Right lobe of liver (tissue), 6 donors: ENCODE measurements at regions not wholly inside any gene's neighbourhood (a gene's known extent, or its start where the extent isn't known, plus 50 kb on each side); places are given as distances from the start of the nearest gene placed in this dataset.

Experiments used
- ATAC-seq, 4 donors: fragments of 200-7000 bp; cut with Tn5 transposase; one replicate each; pipeline ENCODE4 v1.9.1; 2020; ENCODE audit warnings: mild to moderate bottlenecking in 4 of 4, moderate library complexity in 4 of 4
- DNase-seq, 3 donors: peaks; one replicate each; pipeline ENCODE4 v3.0.0-alpha.2; 2020
- H3K27ac ChIP-seq, 3 donors: fragments of 200-600 bp; one replicate each; pipeline ENCODE4 v1.8.0; 2022
- H3K27me3 ChIP-seq, 2 donors: fragments of 200-600 bp; one replicate each; pipeline ENCODE4 v1.8.0; 2022
- H3K36me3 ChIP-seq, 4 donors: fragments of 200-600 bp; sonication (generic) in 1 of 4; one replicate each; pipeline versions ENCODE4 v1.5.1 to v1.8.0; 2017 to 2022; ENCODE audit warnings: control low read depth in 1 of 4
- H3K4me1 ChIP-seq, 4 donors: fragments of 200-600 bp; sonication (generic) in 1 of 4; one replicate each; pipeline versions ENCODE4 v1.5.1 to v1.8.0; 2017 to 2022; ENCODE audit warnings: control low read depth in 1 of 4
- H3K4me3 ChIP-seq, 3 donors: fragments of 200-600 bp; one replicate each; pipeline ENCODE4 v1.8.0; 2022
- H3K9me3 ChIP-seq, 4 donors: fragments of 200-600 bp; sonication (generic) in 1 of 4; one replicate each; pipeline versions ENCODE4 v1.5.1 to v1.8.0; 2017 to 2022; ENCODE audit warnings: control low read depth in 1 of 4
- CTCF ChIP-seq, 4 donors: fragments of 200-600 bp in 3 of 4; fragments of 450-650 bp in 1 of 4; IDR thresholded peaks; one replicate each; pipeline versions ENCODE4 v1.5.1 to v1.8.0; 2016 to 2022; ENCODE audit warnings: antibody characterized with exemption in 4 of 4, mild to moderate bottlenecking in 2 of 4
- POLR2A ChIP-seq: fragments of 450-650 bp; IDR thresholded peaks from one replicate; pipeline ENCODE4 v1.6.1; 2017; ENCODE audit warnings: antibody characterized with exemption, mild to moderate bottlenecking
- WGBS: methylation state at CpG from one replicate; pipeline ENCODE4 v1.1.6; 2018; ENCODE audit warnings: low coverage, low lambda C conversion rate; ENCODE audit not compliant: insufficient coverage; ENCODE audit errors: missing lambda C conversion rate; 5-methylcytosine and 5-hydroxymethylcytosine counted together
- intact Hi-C, 2 donors: fragments of 100-400 bp; cut with DNase I; formaldehyde crosslinking; loops; one replicate each; pipeline versions ENCODE4 v1.11.2 to v1.14.1; 2022
- donor health status: DM: no; HTN: yes; CAD: no.
- donor health status: DM: no; HTN: no; CAD: no.
- donor health status: DM: no; HTN: no; CAD: no.
- donor health status: DM: no; HTN: yes; CAD: no.
- donor health status: DM: no; HTN: yes; CAD: no.

GRCh38 chr20:61041481-61041880 is 210.6 kb upstream of the CDH4 start:
- H3K4me1 ChIP-seq: no peaks in the 10 kb centered on the region
- intact Hi-C loops: no loop called here
- 50% methylated on average over 3 of the region's 4 CpGs for WGBS
- H3K9me3 ChIP-seq: no peaks in the 10 kb centered on the region
- ATAC-seq: no peak
- H3K36me3 ChIP-seq: no peaks in the 10 kb centered on the region
- no peak overlapping the region for H3K4me3 ChIP-seq
- no peaks in the 10 kb centered on the region for H3K27me3 ChIP-seq
- H3K27ac ChIP-seq: no peak overlapping the region
- TF ChIP-seq CTCF (IDR thresholded peaks at IDR 0.05) (no peak), POLR2A (no peak)
- no peak for DNase-seq

- H3K27ac ChIP-seq: no peak overlapping the region
- H3K27me3 ChIP-seq: no peaks in the 10 kb centered on the region
- no peaks in the 10 kb centered on the region for H3K4me1 ChIP-seq
- TF ChIP-seq POLR2A: no peak
- DNase-seq: no peak
- H3K9me3 ChIP-seq: no peaks in the 10 kb centered on the region
- ATAC-seq: no peak
- intact Hi-C loops: no loop called here
- WGBS: 40% methylated on average over 20 of the region's 25 CpGs
- no peaks in the 10 kb centered on the region for H3K36me3 ChIP-seq
- no peak overlapping the region for H3K4me3 ChIP-seq
Measured at GRCh38 chr20:61042506-61043385, 209.3 kb upstream of the CDH4 start.

GRCh38 chr20:61043681-61044080 is 208.4 kb upstream of the CDH4 start:
- TF ChIP-seq POLR2A (no peak), CTCF (IDR thresholded peaks at IDR 0.05) (no peak)
- Histone ChIP-seq H3K9me3 (no peaks in the 10 kb centered on the region), H3K27ac (no peak overlapping the region), H3K27me3 (no peaks in the 10 kb centered on the region), H3K4me1 (no peaks in the 10 kb centered on the region), H3K4me3 (no peak overlapping the region), H3K36me3 (no peaks in the 10 kb centered on the region)
- ATAC-seq (no peak), DNase-seq (no peak)
- intact Hi-C loops: no loop called here
- 8% methylated on average over 2 of the region's 9 CpGs for WGBS

GRCh38 chr20:61044499-61044898 is 207.6 kb upstream of the CDH4 start:
- no peaks in the 10 kb centered on the region for H3K36me3 ChIP-seq
- TF ChIP-seq CTCF (IDR thresholded peaks at IDR 0.05): no peak
- no peak for TF ChIP-seq POLR2A
- H3K27me3 ChIP-seq: no peaks in the 10 kb centered on the region
- H3K4me3 ChIP-seq: no peak overlapping the region
- WGBS: 33% methylated on average over 3 of the region's 4 CpGs
- no peaks in the 10 kb centered on the region for H3K9me3 ChIP-seq
- ATAC-seq (no peak), DNase-seq (no peak)
- intact Hi-C loops: no loop called here
- no peaks in the 10 kb centered on the region for H3K4me1 ChIP-seq
- H3K27ac ChIP-seq: no peak overlapping the region

GRCh38 chr20:61045091-61045490 is 207.0 kb upstream of the CDH4 start:
- Histone ChIP-seq H3K9me3 (no peaks in the 10 kb centered on the region), H3K4me1 (no peaks in the 10 kb centered on the region), H3K36me3 (no peaks in the 10 kb centered on the region), H3K27me3 (no peaks in the 10 kb centered on the region), H3K27ac (no peak overlapping the region), H3K4me3 (no peak overlapping the region)
- WGBS: 75% methylated on average over 1 of the region's 1 CpG
- no peak for DNase-seq
- intact Hi-C loops: no loop called here
- ATAC-seq: no peak
- TF ChIP-seq CTCF (IDR thresholded peaks at IDR 0.05) (no peak), POLR2A (no peak)
